ENCODE measurements at regions not wholly inside any gene's neighbourhood (a gene's known extent, or its start where the extent isn't known, plus 50 kb on each side); places are given as distances from the start of the nearest gene placed in this dataset.

DNA sequence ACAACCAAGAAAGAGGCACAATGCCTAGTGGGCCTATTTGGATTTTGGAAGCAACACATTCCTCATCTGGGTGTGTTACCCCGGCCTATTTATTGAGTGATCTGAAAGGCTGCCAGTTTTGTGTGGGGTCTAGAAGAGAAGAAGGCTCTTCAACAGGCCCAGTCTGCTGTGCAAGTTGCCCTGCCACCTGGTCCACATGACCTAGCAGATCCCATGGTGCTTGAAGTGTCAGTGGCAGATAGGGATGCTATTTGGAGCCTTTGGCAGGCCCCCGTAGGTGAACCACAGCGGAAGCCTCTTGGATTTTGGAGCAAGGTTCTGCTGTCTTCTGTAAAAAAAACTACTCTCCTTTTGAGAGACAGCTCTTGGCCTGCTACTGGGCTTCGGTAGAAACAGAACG is 820.1 kb downstream of the TMTC2 start:
- TF ChIP-seq POLR2AphosphoS5 (IDR thresholded peaks at IDR 0.05; ENCODE audit: low read depth, low read length) (no peak), POLR2A (IDR thresholded peaks at IDR 0.05; ENCODE audit: low read depth, low read length) (no peak), TAF1 (IDR thresholded peaks at IDR 0.05; ENCODE audit: borderline replicate concordance, low read depth, low read length) (no peak)
